BLaER1 (cell line): ENCODE measurements at regions not wholly inside any gene's neighbourhood (a gene's known extent, or its start where the extent isn't known, plus 50 kb on each side); places are given as distances from the start of the nearest gene placed in this dataset.

Experiments
- H3K27ac ChIP-seq: shearing (Covaris generic); formaldehyde crosslinking; 2 replicates; pipeline ENCODE4 v1.8.1; 2022
- H3K27me3 ChIP-seq: shearing (Covaris generic); formaldehyde crosslinking; 2 replicates; pipeline ENCODE4 v1.8.1; 2022
- H3K36me3 ChIP-seq: shearing (Covaris generic); formaldehyde crosslinking; 2 replicates; pipeline ENCODE4 v1.8.1; 2022
- H3K4me1 ChIP-seq: shearing (Covaris generic); formaldehyde crosslinking; 2 replicates; pipeline ENCODE4 v1.8.1; 2022
- H3K4me2 ChIP-seq: shearing (Covaris generic); formaldehyde crosslinking; 2 replicates; pipeline ENCODE4 v1.8.1; 2022
- H3K4me3 ChIP-seq: shearing (Covaris generic); formaldehyde crosslinking; 2 replicates; pipeline ENCODE4 v1.8.1; 2022
- H3K9ac ChIP-seq: shearing (Covaris generic); formaldehyde crosslinking; 2 replicates; pipeline ENCODE4 v1.8.1; 2022
- H3K9me3 ChIP-seq: shearing (Covaris generic); formaldehyde crosslinking; 2 replicates; pipeline ENCODE4 v1.8.1; 2022
- H4K20me1 ChIP-seq: shearing (Covaris generic); formaldehyde crosslinking; 2 replicates; pipeline ENCODE4 v1.8.1; 2022
- Cebpa-rat ChIP-seq: shearing (Covaris generic); IDR thresholded peaks from 2 replicates; pipeline ENCODE4 v1.8.1; 2022

GRCh38 chr3:28947751-28948150 is 333.1 kb upstream of the RBMS3 start:
- H3K4me1 ChIP-seq: no peaks in the 10 kb centered on the region
- H3K36me3 ChIP-seq: no peaks in the 10 kb centered on the region
- no peak overlapping the region for H3K4me2 ChIP-seq
- no peak overlapping the region for H3K4me3 ChIP-seq
- no peaks in the 10 kb centered on the region for H3K27me3 ChIP-seq
- H3K9ac ChIP-seq: no peak overlapping the region
- no peak overlapping the region for H3K27ac ChIP-seq
- TF ChIP-seq Cebpa-rat: no peak
- H4K20me1 ChIP-seq: no peaks in the 10 kb centered on the region
- H3K9me3 ChIP-seq: no peaks in the 10 kb centered on the region

- no peak for TF ChIP-seq Cebpa-rat
- Histone ChIP-seq H3K27me3 (no peaks in the 10 kb centered on the region), H3K27ac (no peak overlapping the region), H3K9me3 (no peaks in the 10 kb centered on the region), H3K4me2 (no peak overlapping the region), H3K4me1 (no peaks in the 10 kb centered on the region), H3K36me3 (no peaks in the 10 kb centered on the region), H3K9ac (no peak overlapping the region), H3K4me3 (no peak overlapping the region), H4K20me1 (no peaks in the 10 kb centered on the region)
Measured at GRCh38 chr3:28948685-28949084, 332.2 kb upstream of the RBMS3 start.

- H4K20me1 ChIP-seq: no peaks in the 10 kb centered on the region
- no peaks in the 10 kb centered on the region for H3K27me3 ChIP-seq
- no peak overlapping the region for H3K9ac ChIP-seq
- no peak for TF ChIP-seq Cebpa-rat
- H3K4me3 ChIP-seq: no peak overlapping the region
- H3K4me2 ChIP-seq: no peak overlapping the region
- H3K4me1 ChIP-seq: no peaks in the 10 kb centered on the region
- H3K27ac ChIP-seq: no peak overlapping the region
- H3K9me3 ChIP-seq: no peaks in the 10 kb centered on the region
- no peaks in the 10 kb centered on the region for H3K36me3 ChIP-seq
Measured at GRCh38 chr3:28949580-28949979, 331.3 kb upstream of the RBMS3 start.

GRCh38 chr3:28950614-28951013 is 330.3 kb upstream of the RBMS3 start:
- Histone ChIP-seq H4K20me1 (no peaks in the 10 kb centered on the region), H3K27me3 (no peaks in the 10 kb centered on the region), H3K4me2 (no peak overlapping the region), H3K27ac (no peak overlapping the region), H3K36me3 (no peaks in the 10 kb centered on the region), H3K4me1 (no peaks in the 10 kb centered on the region), H3K9ac (no peak overlapping the region), H3K4me3 (no peak overlapping the region), H3K9me3 (no peaks in the 10 kb centered on the region)
- TF ChIP-seq Cebpa-rat: no peak

GRCh38 chr3:28951772-28952556 is 328.9 kb upstream of the RBMS3 start:
- TF ChIP-seq Cebpa-rat: no peak
- Histone ChIP-seq H3K36me3 (no peaks in the 10 kb centered on the region), H3K4me1 (no peaks in the 10 kb centered on the region), H3K27me3 (no peaks in the 10 kb centered on the region), H4K20me1 (no peaks in the 10 kb centered on the region), H3K4me2 (no peak overlapping the region), H3K9me3 (no peaks in the 10 kb centered on the region), H3K9ac (no peak overlapping the region), H3K27ac (no peak overlapping the region), H3K4me3 (no peak overlapping the region)

GRCh38 chr3:28958656-28959055 is 322.2 kb upstream of the RBMS3 start:
- Histone ChIP-seq H3K27ac (no peak overlapping the region), H3K27me3 (no peaks in the 10 kb centered on the region), H3K9ac (no peak overlapping the region), H3K4me3 (no peak overlapping the region), H3K9me3 (peaks cover 11% of the 10 kb centered on the region), H3K4me1 (no peaks in the 10 kb centered on the region), H4K20me1 (no peaks in the 10 kb centered on the region), H3K36me3 (no peaks in the 10 kb centered on the region), H3K4me2 (no peak overlapping the region)
- TF ChIP-seq Cebpa-rat: no peak

GRCh38 chr3:28971156-28971555 is 309.7 kb upstream of the RBMS3 start:
- H3K36me3 ChIP-seq: no peaks in the 10 kb centered on the region
- no peak overlapping the region for H3K9ac ChIP-seq
- TF ChIP-seq Cebpa-rat: no peak
- no peak overlapping the region for H3K4me2 ChIP-seq
- H3K9me3 ChIP-seq: peaks cover 26% of the 10 kb centered on the region
- no peaks in the 10 kb centered on the region for H3K27me3 ChIP-seq
- H4K20me1 ChIP-seq: no peaks in the 10 kb centered on the region
- no peaks in the 10 kb centered on the region for H3K4me1 ChIP-seq
- H3K4me3 ChIP-seq: no peak overlapping the region
- H3K27ac ChIP-seq: no peak overlapping the region

GRCh38 chr3:28972921-28973320 is 307.9 kb upstream of the RBMS3 start:
- Histone ChIP-seq H3K4me3 (no peak overlapping the region), H3K9ac (no peak overlapping the region), H3K27me3 (no peaks in the 10 kb centered on the region), H3K4me1 (no peaks in the 10 kb centered on the region), H3K4me2 (no peak overlapping the region), H4K20me1 (no peaks in the 10 kb centered on the region), H3K36me3 (no peaks in the 10 kb centered on the region), H3K9me3 (peaks cover 26% of the 10 kb centered on the region), H3K27ac (no peak overlapping the region)
- no peak for TF ChIP-seq Cebpa-rat

GRCh38 chr3:28973609-28974008 is 307.3 kb upstream of the RBMS3 start:
- no peak overlapping the region for H3K27ac ChIP-seq
- no peaks in the 10 kb centered on the region for H3K36me3 ChIP-seq
- no peaks in the 10 kb centered on the region for H4K20me1 ChIP-seq
- H3K4me2 ChIP-seq: no peak overlapping the region
- no peaks in the 10 kb centered on the region for H3K27me3 ChIP-seq
- H3K9ac ChIP-seq: no peak overlapping the region
- peaks cover 24% of the 10 kb centered on the region for H3K9me3 ChIP-seq
- TF ChIP-seq Cebpa-rat: no peak
- no peaks in the 10 kb centered on the region for H3K4me1 ChIP-seq
- no peak overlapping the region for H3K4me3 ChIP-seq

- Histone ChIP-seq H3K27ac (no peak overlapping the region), H3K36me3 (no peaks in the 10 kb centered on the region), H3K4me3 (no peak overlapping the region), H4K20me1 (no peaks in the 10 kb centered on the region), H3K4me2 (no peak overlapping the region), H3K9ac (no peak overlapping the region), H3K4me1 (no peaks in the 10 kb centered on the region), H3K9me3 (no peaks in the 10 kb centered on the region), H3K27me3 (no peaks in the 10 kb centered on the region)
- no peak for TF ChIP-seq Cebpa-rat
Measured at GRCh38 chr3:28978092-28978491, 302.8 kb upstream of the RBMS3 start.

GRCh38 chr3:28980131-28980530 is 300.7 kb upstream of the RBMS3 start:
- TF ChIP-seq Cebpa-rat: no peak
- H3K4me3 ChIP-seq: no peak overlapping the region
- no peaks in the 10 kb centered on the region for H4K20me1 ChIP-seq
- H3K9me3 ChIP-seq: no peaks in the 10 kb centered on the region
- no peaks in the 10 kb centered on the region for H3K4me1 ChIP-seq
- H3K9ac ChIP-seq: no peak overlapping the region
- no peaks in the 10 kb centered on the region for H3K36me3 ChIP-seq
- no peaks in the 10 kb centered on the region for H3K27me3 ChIP-seq
- no peak overlapping the region for H3K4me2 ChIP-seq
- H3K27ac ChIP-seq: no peak overlapping the region
